ENCODE measurements at regions not wholly inside any gene's neighbourhood (a gene's known extent, or its start where the extent isn't known, plus 50 kb on each side); places are given as distances from the start of the nearest gene placed in this dataset.

DNA sequence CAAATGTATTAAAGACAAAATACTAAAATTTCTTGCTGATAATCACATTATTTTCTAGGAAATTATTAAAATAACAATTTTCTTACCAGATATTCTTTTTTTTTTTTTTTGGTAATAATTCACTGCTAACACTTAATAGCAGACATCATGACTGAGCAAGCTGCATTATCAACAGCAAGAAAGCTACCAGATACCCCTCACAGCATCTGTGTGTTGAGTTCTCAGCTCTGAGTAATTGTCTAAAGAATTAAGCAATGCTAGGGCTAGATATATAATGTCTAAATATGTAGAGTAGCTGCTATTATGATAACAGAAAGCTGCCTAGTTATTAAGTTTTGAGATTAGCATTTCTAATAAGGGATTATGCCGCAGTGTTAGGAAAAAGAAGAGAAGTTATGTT lies 754.3 kb upstream of the PKDCC start:
- TF ChIP-seq POLR2A (IDR thresholded peaks at IDR 0.05): no peak
- TF ChIP-seq, protein P1, sequence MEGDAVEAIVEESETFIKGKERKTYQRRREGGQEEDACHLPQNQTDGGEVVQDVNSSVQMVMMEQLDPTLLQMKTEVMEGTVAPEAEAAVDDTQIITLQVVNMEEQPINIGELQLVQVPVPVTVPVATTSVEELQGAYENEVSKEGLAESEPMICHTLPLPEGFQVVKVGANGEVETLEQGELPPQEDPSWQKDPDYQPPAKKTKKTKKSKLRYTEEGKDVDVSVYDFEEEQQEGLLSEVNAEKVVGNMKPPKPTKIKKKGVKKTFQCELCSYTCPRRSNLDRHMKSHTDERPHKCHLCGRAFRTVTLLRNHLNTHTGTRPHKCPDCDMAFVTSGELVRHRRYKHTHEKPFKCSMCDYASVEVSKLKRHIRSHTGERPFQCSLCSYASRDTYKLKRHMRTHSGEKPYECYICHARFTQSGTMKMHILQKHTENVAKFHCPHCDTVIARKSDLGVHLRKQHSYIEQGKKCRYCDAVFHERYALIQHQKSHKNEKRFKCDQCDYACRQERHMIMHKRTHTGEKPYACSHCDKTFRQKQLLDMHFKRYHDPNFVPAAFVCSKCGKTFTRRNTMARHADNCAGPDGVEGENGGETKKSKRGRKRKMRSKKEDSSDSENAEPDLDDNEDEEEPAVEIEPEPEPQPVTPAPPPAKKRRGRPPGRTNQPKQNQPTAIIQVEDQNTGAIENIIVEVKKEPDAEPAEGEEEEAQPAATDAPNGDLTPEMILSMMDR (IDR thresholded peaks at IDR 0.05): no peak
